ENCODE measurements at regions not wholly inside any gene's neighbourhood (a gene's known extent, or its start where the extent isn't known, plus 50 kb on each side); places are given as distances from the start of the nearest gene placed in this dataset.
"Not testable (repeated sequence)": the region's sequence is repeated elsewhere in the genome, so short reads cannot be mapped to it uniquely, and the experiment has no call there.

- Histone ChIP-seq H3K27me3 (replicated peaks; ENCODE audit: control insufficient read depth, insufficient read depth, low read length) (no peaks in the 10 kb centered on the region), H3K9me3 (ENCODE audit: control insufficient read depth, low read length) (peaks cover 17% of the 10 kb centered on the region), H3K36me3 (ENCODE audit: control insufficient read depth, insufficient read depth, low read length, severe bottlenecking) (no peaks in the 10 kb centered on the region), H3K9ac (ENCODE audit: low read length) (no peak overlapping the region), H3K4me1 (ENCODE audit: control insufficient read depth, insufficient read depth, low read length) (no peaks in the 10 kb centered on the region), H3K4me3 (ENCODE audit: low read length) (no peak overlapping the region)
- DNase-seq (ENCODE audit: low read depth) = no peak
Observed at GRCh38 chr6:9841886-9842725, 572.8 kb downstream of the TFAP2A start.

- Histone ChIP-seq H3K9ac (ENCODE audit: low read length) (no peak overlapping the region), H3K9me3 (ENCODE audit: control insufficient read depth, low read length) (peaks cover 3% of the 10 kb centered on the region), H3K27me3 (replicated peaks; ENCODE audit: control insufficient read depth, insufficient read depth, low read length) (no peaks in the 10 kb centered on the region)
Observed at GRCh38 chr6:9834233-9834632, 580.6 kb downstream of the TFAP2A start.

DNA sequence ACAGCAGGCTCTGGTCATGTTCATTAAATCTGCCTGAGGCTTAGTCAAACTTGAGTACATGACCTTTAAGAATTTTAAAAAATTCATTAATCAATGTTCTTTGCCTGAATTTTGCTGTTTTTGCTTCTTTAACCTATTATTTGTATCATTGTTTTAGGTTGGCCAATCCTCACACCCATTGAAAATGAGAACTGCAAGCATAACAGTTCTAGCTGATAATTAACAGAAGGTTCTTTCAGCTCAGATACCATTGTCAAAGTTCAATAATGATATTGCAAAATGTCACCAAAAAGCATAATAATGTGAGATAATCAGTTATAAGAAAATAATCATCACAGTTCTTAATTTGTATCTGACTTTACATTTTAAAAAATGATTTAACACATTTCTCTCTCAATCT is 583.1 kb downstream of the TFAP2A start:
- no peak overlapping the region for H3K9ac ChIP-seq (ENCODE audit: low read length)
- H3K4me1 ChIP-seq (ENCODE audit: control insufficient read depth, insufficient read depth, low read length) = no peaks in the 10 kb centered on the region
- H3K4me3 ChIP-seq (ENCODE audit: low read length) = no peak overlapping the region
- H3K36me3 ChIP-seq (ENCODE audit: control insufficient read depth, insufficient read depth, low read length, severe bottlenecking) = no peaks in the 10 kb centered on the region
- no peaks in the 10 kb centered on the region for H3K27me3 ChIP-seq (replicated peaks; ENCODE audit: control insufficient read depth, insufficient read depth, low read length)
- H3K9me3 ChIP-seq (ENCODE audit: control insufficient read depth, low read length) = no peaks in the 10 kb centered on the region
- no peak for DNase-seq (ENCODE audit: low read depth)

More at GRCh38 chr6:9834233-9834632, 580.6 kb downstream of the TFAP2A start:
- Histone ChIP-seq H3K4me3 (ENCODE audit: low read length) (no peak overlapping the region), H3K36me3 (ENCODE audit: control insufficient read depth, insufficient read depth, low read length, severe bottlenecking) (no peaks in the 10 kb centered on the region), H3K4me1 (ENCODE audit: control insufficient read depth, insufficient read depth, low read length) (no peaks in the 10 kb centered on the region)
- no peak for DNase-seq (ENCODE audit: low read depth)

DNA sequence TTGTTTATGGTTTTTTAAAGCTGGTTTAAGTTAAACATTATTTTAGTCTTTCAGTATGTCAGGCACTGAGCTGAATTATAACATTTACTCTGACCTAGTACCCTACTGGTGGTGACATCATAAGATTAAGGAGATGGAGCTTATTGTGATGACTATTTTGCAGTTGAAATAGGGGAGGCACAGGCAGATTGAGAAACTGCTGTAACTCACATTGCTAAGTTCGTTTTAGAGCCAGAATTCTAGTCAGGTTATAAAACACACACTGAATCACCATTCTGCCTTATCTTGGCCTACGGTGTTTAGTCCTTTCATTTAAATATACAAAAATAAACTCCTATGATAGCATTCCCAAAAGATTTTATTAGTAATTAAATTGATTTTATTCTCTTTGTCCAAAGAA is 584.1 kb downstream of the TFAP2A start:
- Histone ChIP-seq H3K4me1 (ENCODE audit: control insufficient read depth, insufficient read depth, low read length) (no peaks in the 10 kb centered on the region), H3K36me3 (ENCODE audit: control insufficient read depth, insufficient read depth, low read length, severe bottlenecking) (no peaks in the 10 kb centered on the region), H3K9ac (ENCODE audit: low read length) (no peak overlapping the region), H3K4me3 (ENCODE audit: low read length) (no peak overlapping the region), H3K9me3 (ENCODE audit: control insufficient read depth, low read length) (no peaks in the 10 kb centered on the region), H3K27me3 (replicated peaks; ENCODE audit: control insufficient read depth, insufficient read depth, low read length) (no peaks in the 10 kb centered on the region)
- no peak for DNase-seq (ENCODE audit: low read depth)

- DNase-seq (ENCODE audit: low read depth) = no peak
- Histone ChIP-seq H3K4me1 (ENCODE audit: control insufficient read depth, insufficient read depth, low read length) (no peaks in the 10 kb centered on the region), H3K9ac (ENCODE audit: low read length) (no peak overlapping the region), H3K4me3 (ENCODE audit: low read length) (no peak overlapping the region), H3K27me3 (replicated peaks; ENCODE audit: control insufficient read depth, insufficient read depth, low read length) (no peaks in the 10 kb centered on the region), H3K36me3 (ENCODE audit: control insufficient read depth, insufficient read depth, low read length, severe bottlenecking) (no peaks in the 10 kb centered on the region), H3K9me3 (ENCODE audit: control insufficient read depth, low read length) (peaks cover 3% of the 10 kb centered on the region)
Observed at GRCh38 chr6:9825526-9825925, 589.3 kb downstream of the TFAP2A start.

GRCh38 chr6:9810727-9811126 is 604.1 kb downstream of the TFAP2A start:
- not testable (repeated sequence) for DNase-seq (ENCODE audit: low read depth); H3K9me3 ChIP-seq (ENCODE audit: control insufficient read depth, low read length); H3K4me3 ChIP-seq (ENCODE audit: low read length); H3K9ac ChIP-seq (ENCODE audit: low read length); H3K36me3 ChIP-seq (ENCODE audit: control insufficient read depth, insufficient read depth, low read length, severe bottlenecking); H3K4me1 ChIP-seq (ENCODE audit: control insufficient read depth, insufficient read depth, low read length); H3K27me3 ChIP-seq (replicated peaks; ENCODE audit: control insufficient read depth, insufficient read depth, low read length)

- Histone ChIP-seq H3K27me3 (replicated peaks; ENCODE audit: control insufficient read depth, insufficient read depth, low read length) (no peaks in the 10 kb centered on the region), H3K4me1 (ENCODE audit: control insufficient read depth, insufficient read depth, low read length) (no peaks in the 10 kb centered on the region), H3K9ac (ENCODE audit: low read length) (no peak overlapping the region), H3K36me3 (ENCODE audit: control insufficient read depth, insufficient read depth, low read length, severe bottlenecking) (no peaks in the 10 kb centered on the region), H3K9me3 (ENCODE audit: control insufficient read depth, low read length) (peaks cover 3% of the 10 kb centered on the region), H3K4me3 (ENCODE audit: low read length) (no peak overlapping the region)
- DNase-seq (ENCODE audit: low read depth) = no peak
Observed at GRCh38 chr6:9810286-9810685, 604.6 kb downstream of the TFAP2A start.

- DNase-seq (ENCODE audit: low read depth) = no peak
- Histone ChIP-seq H3K27me3 (replicated peaks; ENCODE audit: control insufficient read depth, insufficient read depth, low read length) (no peaks in the 10 kb centered on the region), H3K9me3 (ENCODE audit: control insufficient read depth, low read length) (peaks cover 3% of the 10 kb centered on the region)
Observed at GRCh38 chr6:9806195-9806594, 608.7 kb downstream of the TFAP2A start.

DNA sequence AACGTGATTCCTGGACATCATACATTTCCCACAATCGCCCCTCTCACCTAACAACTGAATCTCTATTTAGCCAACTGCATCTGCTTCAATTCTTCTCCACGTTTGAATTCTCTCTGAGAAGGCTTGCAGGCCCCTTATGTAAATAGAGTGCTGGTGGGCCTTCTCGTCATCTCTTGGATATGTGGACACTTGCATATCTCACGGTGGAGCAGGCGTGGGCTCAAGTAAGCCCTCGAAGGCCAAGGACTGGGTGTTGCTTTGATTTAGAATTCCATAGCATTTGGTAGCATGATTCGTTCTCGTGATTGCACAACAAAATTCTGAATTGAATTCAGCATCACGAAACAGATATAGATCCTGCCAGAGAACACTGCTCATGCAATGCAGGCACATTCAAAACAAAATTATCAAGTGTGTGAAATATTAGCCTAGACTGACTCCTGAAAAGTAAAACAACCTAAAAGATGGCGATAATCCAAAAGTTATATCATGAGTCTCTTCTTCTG is 613.6 kb downstream of the TFAP2A start:
- H3K36me3 ChIP-seq (ENCODE audit: control insufficient read depth, insufficient read depth, low read length, severe bottlenecking) = no peaks in the 10 kb centered on the region
- H3K4me1 ChIP-seq (ENCODE audit: control insufficient read depth, insufficient read depth, low read length) = no peaks in the 10 kb centered on the region
- no peaks in the 10 kb centered on the region for H3K27me3 ChIP-seq (replicated peaks; ENCODE audit: control insufficient read depth, insufficient read depth, low read length)
- no peak overlapping the region for H3K9ac ChIP-seq (ENCODE audit: low read length)
- no peaks in the 10 kb centered on the region for H3K9me3 ChIP-seq (ENCODE audit: control insufficient read depth, low read length)
- no peak for DNase-seq (ENCODE audit: low read depth)
- no peak overlapping the region for H3K4me3 ChIP-seq (ENCODE audit: low read length)

More at GRCh38 chr6:9806195-9806594, 608.7 kb downstream of the TFAP2A start:
- Histone ChIP-seq H3K4me3 (ENCODE audit: low read length) (no peak overlapping the region), H3K36me3 (ENCODE audit: control insufficient read depth, insufficient read depth, low read length, severe bottlenecking) (no peaks in the 10 kb centered on the region), H3K4me1 (ENCODE audit: control insufficient read depth, insufficient read depth, low read length) (no peaks in the 10 kb centered on the region), H3K9ac (ENCODE audit: low read length) (no peak overlapping the region)

- Histone ChIP-seq H3K27me3 (replicated peaks; ENCODE audit: control insufficient read depth, insufficient read depth, low read length) (no peaks in the 10 kb centered on the region), H3K4me1 (ENCODE audit: control insufficient read depth, insufficient read depth, low read length) (no peaks in the 10 kb centered on the region), H3K9me3 (ENCODE audit: control insufficient read depth, low read length) (no peaks in the 10 kb centered on the region), H3K4me3 (ENCODE audit: low read length) (no peak overlapping the region), H3K36me3 (ENCODE audit: control insufficient read depth, insufficient read depth, low read length, severe bottlenecking) (no peaks in the 10 kb centered on the region), H3K9ac (ENCODE audit: low read length) (no peak overlapping the region)
- no peak for DNase-seq (ENCODE audit: low read depth)
Observed at GRCh38 chr6:9799582-9799981, 615.3 kb downstream of the TFAP2A start.

DNA sequence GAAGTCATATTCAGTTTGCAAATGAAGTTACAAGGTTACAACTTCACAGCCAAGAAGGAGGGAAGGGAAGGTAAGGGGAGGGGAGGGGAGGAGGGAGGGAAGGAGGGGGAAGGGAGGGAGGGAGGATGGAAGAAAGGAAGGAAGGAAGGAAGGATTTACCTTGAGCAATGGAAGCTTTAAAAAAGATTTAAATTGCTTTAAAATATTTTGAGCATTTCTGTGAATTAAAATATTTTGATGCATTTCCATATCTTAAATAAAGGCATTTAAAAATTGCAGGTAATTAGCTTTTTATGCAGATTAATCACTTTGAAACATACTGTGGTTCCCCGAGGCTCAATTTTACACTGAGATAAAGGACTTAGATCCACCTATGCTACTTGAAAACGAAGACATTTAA is 618.0 kb downstream of the TFAP2A start:
- DNase-seq (ENCODE audit: low read depth) = no peak
- H3K4me3 ChIP-seq (ENCODE audit: low read length) = no peak overlapping the region
- H3K27me3 ChIP-seq (replicated peaks; ENCODE audit: control insufficient read depth, insufficient read depth, low read length) = no peaks in the 10 kb centered on the region
- no peaks in the 10 kb centered on the region for H3K9me3 ChIP-seq (ENCODE audit: control insufficient read depth, low read length)
- H3K36me3 ChIP-seq (ENCODE audit: control insufficient read depth, insufficient read depth, low read length, severe bottlenecking) = no peaks in the 10 kb centered on the region
- no peaks in the 10 kb centered on the region for H3K4me1 ChIP-seq (ENCODE audit: control insufficient read depth, insufficient read depth, low read length)
- H3K9ac ChIP-seq (ENCODE audit: low read length) = no peak overlapping the region
